Transverse colon (tissue), 4 donors: ENCODE measurements at regions not wholly inside any gene's neighbourhood (a gene's known extent, or its start where the extent isn't known, plus 50 kb on each side); places are given as distances from the start of the nearest gene placed in this dataset.

Experiments used
- EP300 ChIP-seq: sonication (generic); formaldehyde crosslinking; IDR thresholded peaks from one replicate; pipeline ENCODE4 v1.6.1; 2017; ENCODE audit warnings: antibody characterized with exemption, low read depth
- POLR2A ChIP-seq: fragments of 450-650 bp; IDR thresholded peaks from one replicate; pipeline ENCODE4 v1.6.1; 2016; ENCODE audit warnings: antibody characterized with exemption, mild to moderate bottlenecking, moderate library complexity
- POLR2AphosphoS5 ChIP-seq, 3 donors: sonication (generic); formaldehyde crosslinking; IDR thresholded peaks; one replicate each; pipeline ENCODE4 v1.6.1; 2016; ENCODE audit warnings: antibody characterized with exemption in 3 of 3
- TF ChIP-seq, protein P1 (sequence below), 5 experiments: fragments of 200-600 bp in 3 of 5; fragments of 450-650 bp in 2 of 5; sonication (generic) in 3 of 5; IDR thresholded peaks; 1 replicate in 2 of 5; 2 replicates in 3 of 5; pipeline ENCODE4 v1.5.1; 2016 to 2017; ENCODE audit warnings: antibody characterized with exemption in 5 of 5, inconsistent platforms in 3 of 5, mild to moderate bottlenecking in 2 of 5, moderate library complexity in 1 of 5

DNA sequence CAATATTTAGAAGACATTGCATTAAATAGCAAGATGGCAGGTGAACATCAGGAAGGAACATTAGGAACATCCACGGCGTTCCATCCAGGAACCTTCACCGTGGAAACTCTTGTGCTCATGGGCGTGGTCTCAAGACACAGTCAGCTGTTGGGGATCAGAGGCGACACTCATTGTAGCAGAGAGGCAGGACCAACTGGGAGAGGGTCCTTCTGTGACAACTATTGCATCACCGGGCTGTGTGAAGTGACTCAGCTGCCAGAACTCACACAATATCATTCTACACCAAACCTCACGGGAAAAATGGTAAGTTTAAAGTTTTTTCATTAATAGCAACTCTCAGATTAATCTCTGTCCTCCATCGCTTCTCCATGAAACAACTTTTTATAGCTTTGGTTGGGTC, 334.8 kb upstream of the SULF2 start:
- TF ChIP-seq, protein P1, sequence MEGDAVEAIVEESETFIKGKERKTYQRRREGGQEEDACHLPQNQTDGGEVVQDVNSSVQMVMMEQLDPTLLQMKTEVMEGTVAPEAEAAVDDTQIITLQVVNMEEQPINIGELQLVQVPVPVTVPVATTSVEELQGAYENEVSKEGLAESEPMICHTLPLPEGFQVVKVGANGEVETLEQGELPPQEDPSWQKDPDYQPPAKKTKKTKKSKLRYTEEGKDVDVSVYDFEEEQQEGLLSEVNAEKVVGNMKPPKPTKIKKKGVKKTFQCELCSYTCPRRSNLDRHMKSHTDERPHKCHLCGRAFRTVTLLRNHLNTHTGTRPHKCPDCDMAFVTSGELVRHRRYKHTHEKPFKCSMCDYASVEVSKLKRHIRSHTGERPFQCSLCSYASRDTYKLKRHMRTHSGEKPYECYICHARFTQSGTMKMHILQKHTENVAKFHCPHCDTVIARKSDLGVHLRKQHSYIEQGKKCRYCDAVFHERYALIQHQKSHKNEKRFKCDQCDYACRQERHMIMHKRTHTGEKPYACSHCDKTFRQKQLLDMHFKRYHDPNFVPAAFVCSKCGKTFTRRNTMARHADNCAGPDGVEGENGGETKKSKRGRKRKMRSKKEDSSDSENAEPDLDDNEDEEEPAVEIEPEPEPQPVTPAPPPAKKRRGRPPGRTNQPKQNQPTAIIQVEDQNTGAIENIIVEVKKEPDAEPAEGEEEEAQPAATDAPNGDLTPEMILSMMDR (IDR thresholded peaks at IDR 0.05) = no peak
- TF ChIP-seq POLR2A (no peak), EP300 (no peak), POLR2AphosphoS5 (IDR thresholded peaks at IDR 0.05) (no peak)
